Endodermal cell (in vitro differentiated cells): ENCODE measurements at regions not wholly inside any gene's neighbourhood (a gene's known extent, or its start where the extent isn't known, plus 50 kb on each side); places are given as distances from the start of the nearest gene placed in this dataset.

ENCODE experiments used
- DNase-seq: peaks from one replicate; pipeline ENCODE4 v3.0.0-alpha.2; 2017
- H3K27ac ChIP-seq: 2 replicates; pipeline ENCODE4 v1.5.1; 2013; ENCODE audit warnings: mild to moderate bottlenecking, low read depth, low read length, moderate library complexity
- H3K27me3 ChIP-seq: 2 replicates; pipeline ENCODE4 v1.6.1; 2013; ENCODE audit warnings: mild to moderate bottlenecking, low read length, moderate library complexity; ENCODE audit not compliant: insufficient read depth, control insufficient read depth, poor library complexity, severe bottlenecking
- H3K36me3 ChIP-seq: 2 replicates; pipeline ENCODE4 v1.7.0; 2013; ENCODE audit warnings: mild to moderate bottlenecking, low read length, moderate library complexity; ENCODE audit not compliant: control insufficient read depth, insufficient read depth
- H3K4me1 ChIP-seq: one replicate; pipeline ENCODE4 v1.7.0; 2013; ENCODE audit warnings: low read length; ENCODE audit not compliant: control insufficient read depth, insufficient read depth
- H3K4me3 ChIP-seq: 2 replicates; pipeline ENCODE4 v1.5.1; 2013; ENCODE audit warnings: mild to moderate bottlenecking, low read length, moderate library complexity
- H3K9ac ChIP-seq: 2 replicates; pipeline ENCODE4 v1.6.1; 2013; ENCODE audit warnings: mild to moderate bottlenecking, low read length, moderate library complexity; ENCODE audit not compliant: poor library complexity, severe bottlenecking; ENCODE audit errors: extremely low read depth
- H3K9me3 ChIP-seq: 2 replicates; pipeline ENCODE4 v1.6.1; 2013; ENCODE audit warnings: mild to moderate bottlenecking, low read length, moderate library complexity; ENCODE audit not compliant: control insufficient read depth
- H3K27ac Mint-ChIP-seq: 2 replicates; pipeline ENCODE4 v1.8.0; 2020; ENCODE audit warnings: mixed read lengths
- H3K27me3 Mint-ChIP-seq: 2 replicates; pipeline ENCODE4 v1.8.0; 2021; ENCODE audit warnings: mild to moderate bottlenecking, mixed read lengths; ENCODE audit not compliant: insufficient read depth
- H3K36me3 Mint-ChIP-seq: 2 replicates; pipeline ENCODE4 v1.8.0; 2020; ENCODE audit warnings: low read depth, mixed read lengths
- H3K4me1 Mint-ChIP-seq: 2 replicates; pipeline ENCODE4 v1.8.0; 2020; ENCODE audit warnings: mixed read lengths
- H3K4me3 Mint-ChIP-seq: 2 replicates; pipeline ENCODE4 v1.8.0; 2020; ENCODE audit warnings: mild to moderate bottlenecking, moderate library complexity, mixed read lengths
- H3K9me3 Mint-ChIP-seq: 2 replicates; pipeline ENCODE4 v1.8.0; 2020; ENCODE audit warnings: mild to moderate bottlenecking, mixed read lengths
- CTCF ChIP-seq: fragments of 200-600 bp; sonication (generic); conservative IDR thresholded peaks from 2 replicates; pipeline ENCODE4 v1.5.0; 2021; ENCODE audit warnings: antibody characterized with exemption, mild to moderate bottlenecking
- WGBS, 2 experiments: methylation state at CpG; one replicate each; pipeline versions ENCODE4 v1.1.5 to v1.1.7; 2013; ENCODE audit warnings: missing lambda C conversion rate in 2 of 2, mixed read lengths in 1 of 2; ENCODE audit not compliant: insufficient coverage in 1 of 2, insufficient read length in 1 of 2; 5-methylcytosine and 5-hydroxymethylcytosine counted together

- no peak overlapping the region for H3K4me3 ChIP-seq
- no peaks in the 10 kb centered on the region for H3K9me3 ChIP-seq
- peaks cover 3% of the 10 kb centered on the region for H3K36me3 Mint-ChIP-seq
- no peak overlapping the region for H3K27ac ChIP-seq
- no peak overlapping the region for H3K4me3 Mint-ChIP-seq
- H3K9ac ChIP-seq = no peak overlapping the region
- no peaks in the 10 kb centered on the region for H3K27me3 ChIP-seq
- no peaks in the 10 kb centered on the region for H3K4me1 ChIP-seq
- no peaks in the 10 kb centered on the region for H3K27me3 Mint-ChIP-seq
- TF ChIP-seq CTCF = no peak
- H3K4me1 Mint-ChIP-seq = no peaks in the 10 kb centered on the region
- no peak for DNase-seq
- no peak overlapping the region for H3K27ac Mint-ChIP-seq
- WGBS, 2 experiments = 97 to 100% methylated on average over 2 to 4 of the region's 4 CpGs
- peaks cover 13% of the 10 kb centered on the region for H3K9me3 Mint-ChIP-seq
- no peaks in the 10 kb centered on the region for H3K36me3 ChIP-seq
These were observed 443.8 kb upstream of the SPTLC3 start for GRCh38 chr20:12564979-12565378.

- no peak overlapping the region for H3K4me3 Mint-ChIP-seq
- no peak overlapping the region for H3K4me3 ChIP-seq
- WGBS, 2 experiments = 82 to 95% methylated on average over 2 to 3 of the region's 3 CpGs
- no peak overlapping the region for H3K27ac Mint-ChIP-seq
- peaks cover 9% of the 10 kb centered on the region for H3K9me3 Mint-ChIP-seq
- H3K9me3 ChIP-seq = no peaks in the 10 kb centered on the region
- H3K4me1 ChIP-seq = no peaks in the 10 kb centered on the region
- no peak overlapping the region for H3K27ac ChIP-seq
- H3K36me3 ChIP-seq = no peaks in the 10 kb centered on the region
- H3K27me3 ChIP-seq = no peaks in the 10 kb centered on the region
- DNase-seq = no peak
- no peak overlapping the region for H3K9ac ChIP-seq
- TF ChIP-seq CTCF = no peak
- H3K27me3 Mint-ChIP-seq = no peaks in the 10 kb centered on the region
- peaks cover 7% of the 10 kb centered on the region for H3K4me1 Mint-ChIP-seq
- peaks cover 3% of the 10 kb centered on the region for H3K36me3 Mint-ChIP-seq
These were observed 442.2 kb upstream of the SPTLC3 start for GRCh38 chr20:12566596-12566995.

- Histone ChIP-seq H3K4me3 (no peak overlapping the region), H3K36me3 (no peaks in the 10 kb centered on the region), H3K9ac (no peak overlapping the region), H3K4me1 (no peaks in the 10 kb centered on the region), H3K27me3 (no peaks in the 10 kb centered on the region), H3K27ac (no peak overlapping the region), H3K9me3 (no peaks in the 10 kb centered on the region)
- peak; percentile 94 for TF ChIP-seq CTCF
- H3K4me3 Mint-ChIP-seq = no peak overlapping the region
- H3K9me3 Mint-ChIP-seq = no peaks in the 10 kb centered on the region
- H3K4me1 Mint-ChIP-seq = peaks cover 19% of the 10 kb centered on the region
- no peaks in the 10 kb centered on the region for H3K36me3 Mint-ChIP-seq
- H3K27ac Mint-ChIP-seq = no peak overlapping the region
- DNase-seq = peak; percentile 89
- 0% methylated on average over 1 of the region's 1 CpG; no CpG with 5 or more reads in 1 of the 2 experiments for WGBS, 2 experiments
- H3K27me3 Mint-ChIP-seq = no peaks in the 10 kb centered on the region
These were observed 438.4 kb upstream of the SPTLC3 start for GRCh38 chr20:12570371-12570770.
